Gastroesophageal sphincter (tissue), 4 donors: ENCODE measurements at regions not wholly inside any gene's neighbourhood (a gene's known extent, or its start where the extent isn't known, plus 50 kb on each side); places are given as distances from the start of the nearest gene placed in this dataset.

ENCODE experiments used
- ATAC-seq: fragments of 150-250 bp; one replicate; pipeline ENCODE4 v1.9.1; 2016; ENCODE audit warnings: mild to moderate bottlenecking, moderate library complexity
- H3K27ac ChIP-seq, 4 donors: fragments of 200-600 bp; sonication (generic) in 3 of 4; 1 replicate in 3 of 4; 2 replicates in 1 of 4; pipeline ENCODE4 v1.5.1; 2016 to 2019
- H3K27me3 ChIP-seq: fragments of 200-600 bp; sonication (generic); one replicate; pipeline ENCODE4 v1.5.1; 2019
- H3K36me3 ChIP-seq, 2 donors: fragments of 200-600 bp; sonication (generic); one replicate each; pipeline ENCODE4 v1.5.1; 2019; ENCODE audit warnings: control low read depth in 1 of 2
- H3K4me1 ChIP-seq, 3 donors: fragments of 200-600 bp; sonication (generic); 1 replicate in 2 of 3; 2 replicates in 1 of 3; pipeline ENCODE4 v1.5.1; 2016 to 2019; ENCODE audit warnings: control low read depth in 2 of 3
- H3K4me3 ChIP-seq, 2 donors: fragments of 200-600 bp; sonication (generic); one replicate each; pipeline ENCODE4 v1.5.1; 2019; ENCODE audit warnings: mild to moderate bottlenecking in 1 of 2, moderate library complexity in 1 of 2
- H3K9me3 ChIP-seq, 3 donors: fragments of 200-600 bp; sonication (generic); one replicate each; pipeline ENCODE4 v1.5.1; 2017 to 2019; ENCODE audit warnings: control low read depth in 2 of 3
- CTCF ChIP-seq, 4 experiments: fragments of 200-600 bp in 2 of 4; fragments of 450-650 bp in 2 of 4; sonication (generic) in 1 of 4; IDR thresholded peaks; one replicate each; pipeline ENCODE4 v1.5.1; 2017 to 2019; ENCODE audit warnings: antibody characterized with exemption in 4 of 4, mild to moderate bottlenecking in 2 of 4, moderate library complexity in 2 of 4
- EP300 ChIP-seq: sonication (generic); formaldehyde crosslinking; IDR thresholded peaks from one replicate; pipeline ENCODE4 v1.6.1; 2017; ENCODE audit warnings: antibody characterized with exemption, mild to moderate bottlenecking
- POLR2A ChIP-seq, 2 donors: fragments of 450-650 bp; IDR thresholded peaks; one replicate each; pipeline ENCODE4 v1.6.1; 2017; ENCODE audit warnings: antibody characterized with exemption in 2 of 2, mild to moderate bottlenecking in 2 of 2, moderate library complexity in 1 of 2
- POLR2AphosphoS5 ChIP-seq: sonication (generic); formaldehyde crosslinking; IDR thresholded peaks from one replicate; pipeline ENCODE4 v1.6.1; 2017; ENCODE audit warnings: antibody characterized with exemption
- WGBS, 2 donors: methylation state at CpG; one replicate each; pipeline ENCODE4 v1.1.5; 2018; ENCODE audit warnings: low coverage in 1 of 2; 5-methylcytosine and 5-hydroxymethylcytosine counted together

- ATAC-seq: no peak
- no peak for TF ChIP-seq POLR2AphosphoS5
- TF ChIP-seq POLR2A (IDR thresholded peaks at IDR 0.05): no peak
- no peak for TF ChIP-seq EP300
- no peak for TF ChIP-seq CTCF (IDR thresholded peaks at IDR 0.05)
- H3K4me1 ChIP-seq: no peaks in the 10 kb centered on the region
- H3K36me3 ChIP-seq: no peaks in the 10 kb centered on the region
- no peak overlapping the region for H3K4me3 ChIP-seq
- H3K27me3 ChIP-seq: no peaks in the 10 kb centered on the region
- H3K9me3 ChIP-seq: no peaks in the 10 kb centered on the region
- H3K27ac ChIP-seq: no peak overlapping the region
These were observed 480.3 kb upstream of the POT1 start for GRCh38 chr7:125409921-125410320.

- Histone ChIP-seq H3K36me3 (no peaks in the 10 kb centered on the region), H3K4me3 (no peak overlapping the region), H3K9me3 (no peaks in the 10 kb centered on the region), H3K27ac (no peak overlapping the region), H3K27me3 (no peaks in the 10 kb centered on the region), H3K4me1 (no peaks in the 10 kb centered on the region)
- TF ChIP-seq POLR2AphosphoS5 (no peak), POLR2A (IDR thresholded peaks at IDR 0.05) (no peak), EP300 (no peak), CTCF (IDR thresholded peaks at IDR 0.05) (no peak)
- no peak for ATAC-seq
- 37 to 40% methylated on average over 1 of the region's 1 CpG for WGBS, 2 donors
These were observed 476.5 kb upstream of the POT1 start for GRCh38 chr7:125406111-125406510.

GRCh38 chr7:125399408-125399807, 469.8 kb upstream of the POT1 start:
- Histone ChIP-seq H3K9me3 (no peaks in the 10 kb centered on the region), H3K36me3 (no peaks in the 10 kb centered on the region), H3K4me1 (no peaks in the 10 kb centered on the region), H3K4me3 (no peak overlapping the region), H3K27ac (no peak overlapping the region), H3K27me3 (no peaks in the 10 kb centered on the region)
- 85 to 92% methylated on average over 3 of the region's 3 CpGs for WGBS, 2 donors
- no peak for TF ChIP-seq POLR2A (IDR thresholded peaks at IDR 0.05)
- TF ChIP-seq POLR2AphosphoS5: no peak
- no peak for TF ChIP-seq EP300
- TF ChIP-seq CTCF (IDR thresholded peaks at IDR 0.05): no peak
- ATAC-seq: no peak

GRCh38 chr7:125396466-125397151, 467.0 kb upstream of the POT1 start:
- ATAC-seq: no peak
- Histone ChIP-seq H3K27me3 (no peaks in the 10 kb centered on the region), H3K36me3 (no peaks in the 10 kb centered on the region), H3K9me3 (no peaks in the 10 kb centered on the region), H3K27ac (no peak overlapping the region), H3K4me3 (no peak overlapping the region), H3K4me1 (no peaks in the 10 kb centered on the region)
- WGBS, 2 donors: 42 to 82% methylated on average over 1 to 4 of the region's 4 CpGs
- no peak for TF ChIP-seq CTCF (IDR thresholded peaks at IDR 0.05)
- TF ChIP-seq POLR2A (IDR thresholded peaks at IDR 0.05): no peak
- no peak for TF ChIP-seq EP300
- no peak for TF ChIP-seq POLR2AphosphoS5

GRCh38 chr7:125391921-125392320, 462.3 kb upstream of the POT1 start:
- Histone ChIP-seq H3K4me3 (no peak overlapping the region), H3K36me3 (no peaks in the 10 kb centered on the region), H3K27me3 (no peaks in the 10 kb centered on the region), H3K9me3 (no peaks in the 10 kb centered on the region), H3K27ac (no peak overlapping the region), H3K4me1 (no peaks in the 10 kb centered on the region)
- WGBS, 2 donors: 70 to 76% methylated on average over 3 of the region's 3 CpGs
- TF ChIP-seq EP300: no peak
- TF ChIP-seq POLR2AphosphoS5: no peak
- no peak for ATAC-seq
